DMS79 (cell line): ENCODE measurements at regions not wholly inside any gene's neighbourhood (a gene's known extent, or its start where the extent isn't known, plus 50 kb on each side); places are given as distances from the start of the nearest gene placed in this dataset.
"Not testable (repeated sequence)": the region's sequence is repeated elsewhere in the genome, so short reads cannot be mapped to it uniquely, and the experiment has no call there.

Experiments used
- DNase-seq: peaks from one replicate; lab custom pipeline; 2025; lab: John Stamatoyannopoulos, UW

GRCh38 chr10:121378251-121378801 is 219.9 kb downstream of the FGFR2 start:
- no peak for DNase-seq

GRCh38 chr10:121379013-121379412 is 219.2 kb downstream of the FGFR2 start:
- no peak for DNase-seq

GRCh38 chr10:121380211-121380610 is 218.0 kb downstream of the FGFR2 start:
- DNase-seq: no peak

- DNase-seq: not testable (repeated sequence)
Measured at GRCh38 chr10:121382029-121382520, 216.2 kb downstream of the FGFR2 start.

- no peak for DNase-seq
Measured at GRCh38 chr10:121385136-121385535, 213.1 kb downstream of the FGFR2 start.

- no peak for DNase-seq
Measured at GRCh38 chr10:121392657-121393056, 205.6 kb downstream of the FGFR2 start.

- no peak for DNase-seq
Measured at GRCh38 chr10:121393522-121393921, 204.7 kb downstream of the FGFR2 start.

- not testable (repeated sequence) for DNase-seq
Measured at GRCh38 chr10:121400507-121400906, 197.7 kb downstream of the FGFR2 start.

GRCh38 chr10:121403527-121403926 is 194.7 kb downstream of the FGFR2 start:
- no peak for DNase-seq

GRCh38 chr10:121404611-121405010 is 193.6 kb downstream of the FGFR2 start:
- DNase-seq: peak; percentile 8

GRCh38 chr10:121405096-121405495 is 193.1 kb downstream of the FGFR2 start:
- no peak for DNase-seq

GRCh38 chr10:121405549-121405948 is 192.7 kb downstream of the FGFR2 start:
- no peak for DNase-seq

GRCh38 chr10:121405953-121406352 is 192.3 kb downstream of the FGFR2 start:
- DNase-seq: no peak

- no peak for DNase-seq
Measured at GRCh38 chr10:121406823-121407545, 191.3 kb downstream of the FGFR2 start.

- DNase-seq: no peak
Measured at GRCh38 chr10:121409466-121410104, 188.7 kb downstream of the FGFR2 start.

- no peak for DNase-seq
Measured at GRCh38 chr10:121411004-121411403, 187.2 kb downstream of the FGFR2 start.

GRCh38 chr10:121413951-121414350 is 184.3 kb downstream of the FGFR2 start:
- DNase-seq: no peak

GRCh38 chr10:121414366-121415062 is 183.7 kb downstream of the FGFR2 start:
- DNase-seq: no peak

- no peak for DNase-seq
Measured at GRCh38 chr10:121415063-121415399, 183.2 kb downstream of the FGFR2 start.

GRCh38 chr10:121416071-121416470 is 182.2 kb downstream of the FGFR2 start:
- no peak for DNase-seq

- DNase-seq: no peak
Measured at GRCh38 chr10:121417298-121417697, 180.9 kb downstream of the FGFR2 start.

GRCh38 chr10:121418126-121418777 is 180.0 kb downstream of the FGFR2 start:
- no peak for DNase-seq
